22Rv1 (cell line): ENCODE measurements at regions not wholly inside any gene's neighbourhood (a gene's known extent, or its start where the extent isn't known, plus 50 kb on each side); places are given as distances from the start of the nearest gene placed in this dataset.

ENCODE experiments used
- H3K27ac ChIP-seq: fragments of 450-650 bp; 2 replicates; pipeline ENCODE4 v1.5.1; 2017
- ZFX ChIP-seq: fragments of 450-650 bp; IDR thresholded peaks from 2 replicates; pipeline ENCODE4 v1.6.1; 2017; ENCODE audit warnings: antibody characterized with exemption, borderline replicate concordance
- TF ChIP-seq, protein P1 (sequence below): fragments of 450-650 bp; IDR thresholded peaks from 2 replicates; pipeline ENCODE4 v1.5.1; 2017; ENCODE audit warnings: mild to moderate bottlenecking

- TF ChIP-seq, protein P1, sequence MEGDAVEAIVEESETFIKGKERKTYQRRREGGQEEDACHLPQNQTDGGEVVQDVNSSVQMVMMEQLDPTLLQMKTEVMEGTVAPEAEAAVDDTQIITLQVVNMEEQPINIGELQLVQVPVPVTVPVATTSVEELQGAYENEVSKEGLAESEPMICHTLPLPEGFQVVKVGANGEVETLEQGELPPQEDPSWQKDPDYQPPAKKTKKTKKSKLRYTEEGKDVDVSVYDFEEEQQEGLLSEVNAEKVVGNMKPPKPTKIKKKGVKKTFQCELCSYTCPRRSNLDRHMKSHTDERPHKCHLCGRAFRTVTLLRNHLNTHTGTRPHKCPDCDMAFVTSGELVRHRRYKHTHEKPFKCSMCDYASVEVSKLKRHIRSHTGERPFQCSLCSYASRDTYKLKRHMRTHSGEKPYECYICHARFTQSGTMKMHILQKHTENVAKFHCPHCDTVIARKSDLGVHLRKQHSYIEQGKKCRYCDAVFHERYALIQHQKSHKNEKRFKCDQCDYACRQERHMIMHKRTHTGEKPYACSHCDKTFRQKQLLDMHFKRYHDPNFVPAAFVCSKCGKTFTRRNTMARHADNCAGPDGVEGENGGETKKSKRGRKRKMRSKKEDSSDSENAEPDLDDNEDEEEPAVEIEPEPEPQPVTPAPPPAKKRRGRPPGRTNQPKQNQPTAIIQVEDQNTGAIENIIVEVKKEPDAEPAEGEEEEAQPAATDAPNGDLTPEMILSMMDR, result no peak
- no peak for TF ChIP-seq ZFX
- no peak overlapping the region for H3K27ac ChIP-seq
Observed at GRCh38 chr1:239764546-239764945, 327.1 kb upstream of the FMN2 start.

DNA sequence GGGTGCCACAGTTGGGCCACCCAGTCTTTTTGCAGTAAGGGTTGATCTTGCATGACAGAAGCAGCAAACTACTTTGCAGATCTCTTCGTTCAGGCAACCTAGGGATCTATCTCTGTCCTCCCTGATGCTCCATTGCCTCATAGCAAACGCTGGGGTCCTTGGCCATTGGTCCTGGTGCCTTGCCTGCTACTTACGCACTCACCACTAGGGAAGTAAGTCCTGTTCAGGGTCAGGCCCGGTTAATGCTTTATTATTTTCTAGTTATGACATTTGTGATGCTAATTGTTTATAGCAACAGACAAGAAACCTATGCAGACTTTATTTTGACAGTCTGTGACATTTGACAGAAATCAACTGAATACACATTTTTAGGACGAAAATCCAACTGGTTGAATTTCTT is 326.5 kb upstream of the FMN2 start:
- H3K27ac ChIP-seq, result no peak overlapping the region
- TF ChIP-seq ZFX, result no peak
- TF ChIP-seq, protein P1, result peak; percentile 16; the same call in 1 of the 2 replicates

DNA sequence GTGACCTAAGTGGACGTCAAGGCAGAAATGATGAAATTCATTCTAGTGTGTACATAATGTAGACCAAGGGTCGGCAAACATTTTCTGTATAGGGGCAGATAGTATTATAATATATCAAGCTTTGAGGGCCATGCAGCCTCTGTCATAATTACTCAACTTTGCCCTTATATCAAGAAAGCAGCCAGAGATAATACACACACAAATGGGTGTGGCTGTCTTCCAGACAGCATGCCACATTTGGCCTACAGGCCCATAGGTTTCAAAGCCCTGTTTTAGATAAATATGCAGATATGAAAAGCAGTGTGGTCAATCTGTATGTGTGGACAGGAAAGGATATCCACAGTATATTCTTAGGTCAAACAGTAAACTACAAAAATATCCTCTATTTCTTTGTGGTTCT is 320.1 kb upstream of the FMN2 start:
- TF ChIP-seq, protein P1, result no peak
- TF ChIP-seq ZFX, result no peak
- no peak overlapping the region for H3K27ac ChIP-seq

DNA sequence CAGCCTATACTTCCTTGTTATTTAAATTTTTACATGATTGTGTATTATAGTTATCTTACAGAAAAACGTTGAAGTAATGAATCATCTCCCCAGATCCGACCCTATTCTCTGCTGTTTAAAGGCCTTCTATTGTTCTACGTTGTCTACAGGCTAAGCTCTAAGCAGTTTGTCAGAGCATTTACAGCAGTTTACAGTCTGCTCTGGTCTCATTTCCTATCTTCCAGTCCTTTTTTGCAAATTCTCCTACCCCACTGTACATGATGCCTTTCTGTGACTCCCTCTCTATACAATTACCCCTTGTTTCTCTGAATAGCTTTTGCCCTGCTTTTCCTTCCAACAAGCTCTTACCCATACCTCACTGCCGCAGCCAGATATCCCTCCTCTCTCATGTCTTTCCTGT is 319.2 kb upstream of the FMN2 start:
- TF ChIP-seq ZFX, result no peak
- TF ChIP-seq, protein P1, result no peak
- no peak overlapping the region for H3K27ac ChIP-seq

DNA sequence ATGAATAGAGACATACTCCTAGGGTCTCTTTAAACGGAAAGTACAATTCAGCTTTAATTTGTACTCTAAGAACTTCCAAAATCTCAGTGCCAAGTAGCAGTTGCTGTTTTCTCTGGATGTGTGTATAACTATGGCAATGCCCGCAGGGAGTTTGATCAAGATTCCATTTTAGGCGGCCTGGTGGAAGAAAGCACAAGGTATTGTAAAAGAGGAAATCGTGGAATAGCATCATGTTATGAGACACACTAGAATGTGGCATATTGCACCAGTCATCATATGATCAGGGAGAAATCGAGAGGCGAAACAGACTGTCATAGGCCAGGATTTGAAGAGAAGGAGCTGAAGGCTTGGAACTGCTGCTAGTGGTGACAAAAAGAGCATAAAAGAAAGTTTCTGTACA is 316.2 kb upstream of the FMN2 start:
- H3K27ac ChIP-seq, result no peak overlapping the region
- TF ChIP-seq ZFX, result no peak
- TF ChIP-seq, protein P1, result no peak

DNA sequence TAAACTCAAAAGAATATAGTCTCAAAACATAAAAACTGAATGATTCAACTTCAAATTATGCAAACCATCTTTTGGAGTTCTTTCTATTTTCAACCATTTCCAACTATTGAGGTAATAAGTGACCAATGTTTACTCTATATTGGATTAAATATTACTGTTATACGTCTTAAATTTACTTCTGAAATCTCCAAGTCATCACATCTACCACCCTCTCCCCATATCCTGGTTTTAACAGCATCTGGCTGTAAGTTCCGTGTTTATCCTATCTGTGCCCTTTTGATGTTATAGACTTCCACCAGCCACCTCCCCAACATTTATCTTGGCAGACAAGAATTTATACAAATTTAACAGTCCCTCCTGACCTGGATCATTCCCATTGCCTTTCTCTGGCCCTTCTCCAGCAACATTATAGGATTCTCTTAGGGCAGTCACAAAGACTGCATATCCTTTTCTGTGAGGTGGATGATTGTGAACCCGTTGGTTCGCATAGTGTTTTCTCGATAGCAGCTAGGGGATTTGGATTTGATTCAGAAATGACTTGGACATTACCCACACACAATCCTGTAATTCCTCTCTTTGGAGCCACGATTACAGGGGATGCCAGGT is 313.4 kb upstream of the FMN2 start:
- H3K27ac ChIP-seq, result no peak overlapping the region
- TF ChIP-seq, protein P1, result no peak
- TF ChIP-seq ZFX, result no peak

DNA sequence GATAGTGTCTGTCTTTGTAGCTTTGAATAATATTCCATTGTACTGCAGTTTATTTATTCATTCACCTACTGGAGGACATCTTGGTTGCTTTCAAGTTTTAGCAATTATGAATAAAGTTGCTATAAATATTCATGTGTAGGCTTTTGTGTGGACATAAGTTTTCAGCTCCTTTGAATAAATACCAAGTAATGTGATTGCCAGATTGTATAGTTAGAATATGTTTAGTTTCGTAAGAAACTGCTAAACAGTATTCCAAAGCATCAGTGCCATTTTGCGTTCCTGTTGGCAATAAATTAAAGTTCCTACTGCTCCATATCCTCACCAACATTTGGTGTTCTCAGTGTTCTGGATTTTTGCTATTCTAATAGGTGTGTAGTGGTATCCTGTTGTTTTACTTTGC is 311.7 kb upstream of the FMN2 start:
- H3K27ac ChIP-seq, result no peak overlapping the region
- TF ChIP-seq ZFX, result no peak
- TF ChIP-seq, protein P1, result no peak
